ENCODE measurements at regions not wholly inside any gene's neighbourhood (a gene's known extent, or its start where the extent isn't known, plus 50 kb on each side); places are given as distances from the start of the nearest gene placed in this dataset.

- no peak for TF ChIP-seq CTCF (IDR thresholded peaks at IDR 0.05; ENCODE audit: low read length, missing control alignments)
- H3K4me3 ChIP-seq (replicated peaks; ENCODE audit: low read depth, low read length), result no peak overlapping the region
- no peak for DNase-seq (ENCODE audit: low read depth)
Measured at GRCh38 chrX:40411340-40412111, 169.2 kb upstream of the ATP6AP2 start.

- DNase-seq (ENCODE audit: low read depth), result no peak
- no peak for TF ChIP-seq CTCF (IDR thresholded peaks at IDR 0.05; ENCODE audit: low read length, missing control alignments)
- no peak overlapping the region for H3K4me3 ChIP-seq (replicated peaks; ENCODE audit: low read depth, low read length)
Measured at GRCh38 chrX:40410859-40411258, 169.9 kb upstream of the ATP6AP2 start.

- no peak for TF ChIP-seq CTCF (IDR thresholded peaks at IDR 0.05; ENCODE audit: low read length, missing control alignments)
- H3K4me3 ChIP-seq (replicated peaks; ENCODE audit: low read depth, low read length), result no peak overlapping the region
- DNase-seq (ENCODE audit: low read depth), result no peak
Measured at GRCh38 chrX:40406330-40406859, 174.4 kb upstream of the ATP6AP2 start.

GRCh38 chrX:40405399-40405798 is 175.4 kb upstream of the ATP6AP2 start:
- TF ChIP-seq CTCF (IDR thresholded peaks at IDR 0.05; ENCODE audit: low read length, missing control alignments), result no peak
- no peak overlapping the region for H3K4me3 ChIP-seq (replicated peaks; ENCODE audit: low read depth, low read length)
- no peak for DNase-seq (ENCODE audit: low read depth)

GRCh38 chrX:40403757-40404156 is 177.0 kb upstream of the ATP6AP2 start:
- H3K4me3 ChIP-seq (replicated peaks; ENCODE audit: low read depth, low read length), result no peak overlapping the region
- TF ChIP-seq CTCF (IDR thresholded peaks at IDR 0.05; ENCODE audit: low read length, missing control alignments), result no peak
- no peak for DNase-seq (ENCODE audit: low read depth)

GRCh38 chrX:40402831-40403533 is 177.8 kb upstream of the ATP6AP2 start:
- TF ChIP-seq CTCF (IDR thresholded peaks at IDR 0.05; ENCODE audit: low read length, missing control alignments), result no peak
- H3K4me3 ChIP-seq (replicated peaks; ENCODE audit: low read depth, low read length), result no peak overlapping the region
- DNase-seq (ENCODE audit: low read depth), result peak; percentile 30

All from fibroblast of pulmonary artery (primary cell).